K562 (cell line): ENCODE measurements at regions not wholly inside any gene's neighbourhood (a gene's known extent, or its start where the extent isn't known, plus 50 kb on each side); places are given as distances from the start of the nearest gene placed in this dataset.

Source experiments
- ATAC-seq: fragments of 200-7000 bp; cut with Tn5 transposase; 3 replicates; pipeline ENCODE4 v1.9.1; 2020; ENCODE audit warnings: moderate library complexity
- BruUV-seq: library from RNA; stranded (reverse); fragments of 400-500 nt; replicated peaks from 2 replicates; lab custom pipeline; 2021; lab: Mats Ljungman, UMichigan
- CTCF ChIA-PET: fragments of 300-600 bp; formaldehyde crosslinking; extraction: SDS; loops from one replicate; lab custom pipeline; 2021; ENCODE audit warnings: low intra/inter-chr PET ratio; lab: Yijun Ruan, JAX
- POLR2A ChIA-PET: fragments of 300-600, 350-650 bp; sonication (Branson Sonifier 250); formaldehyde crosslinking; extraction: SDS; loops from one replicate; lab custom pipeline; 2021; ENCODE audit warnings: antibody characterized with exemption, inconsistent platforms; lab: Yijun Ruan, JAX
- DNase-seq, 4 experiments: peaks; one replicate each; pipeline versions ENCODE4 v3.0.0 to v3.0.0-alpha.2; 2011 to 2018; ENCODE audit warnings: low spot score in 3 of 4, mixed read lengths in 3 of 4; ENCODE audit errors: extremely low read depth in 1 of 4
- FAIRE-seq: peaks from 2 replicates; lab custom pipeline; 2011; peaks lifted over from hg19 to GRCh38; lab: Jason Lieb, UNC
- H2AFZ ChIP-seq: 2 replicates; pipeline ENCODE4 v1.6.0; 2011; ENCODE audit warnings: low read depth, low read length, control low read depth, inconsistent platforms
- H3K27ac ChIP-seq: fragments of 200-600 bp; 3 replicates; pipeline ENCODE4 v1.8.0; 2011; ENCODE audit warnings: low read depth, mild to moderate bottlenecking, control low read depth, inconsistent platforms, low read length, moderate library complexity, mixed read lengths; ENCODE audit errors: extremely low read depth
- H3K27me3 ChIP-seq, 2 experiments: fragments of 300-600 bp in 1 of 2; 2 replicates in 1 of 2; 3 replicates in 1 of 2; pipeline versions ENCODE4 v1.6.0 to v1.8.0; 2011; ENCODE audit warnings: inconsistent platforms in 2 of 2, low read length in 2 of 2, mild to moderate bottlenecking in 1 of 2, mixed read lengths in 1 of 2, moderate library complexity in 1 of 2; ENCODE audit not compliant: control insufficient read depth in 2 of 2, insufficient read depth in 2 of 2
- H3K36me3 ChIP-seq: fragments of 300-600 bp; 3 replicates; pipeline ENCODE4 v1.8.0; 2011; ENCODE audit warnings: mild to moderate bottlenecking, low read length, inconsistent platforms; ENCODE audit not compliant: control insufficient read depth, insufficient read depth
- H3K4me1 ChIP-seq, 2 experiments: fragments of 200-600 bp in 1 of 2; replicated peaks in 1 of 2; 2 replicates in 1 of 2; 3 replicates in 1 of 2; pipeline versions ENCODE4 v1.5.1 to v1.8.0; 2011; ENCODE audit warnings: inconsistent platforms in 2 of 2, low read length in 2 of 2, mild to moderate bottlenecking in 1 of 2, mixed read lengths in 1 of 2, moderate library complexity in 1 of 2; ENCODE audit not compliant: control insufficient read depth in 2 of 2, insufficient read depth in 2 of 2
- H3K4me2 ChIP-seq: 2 replicates; pipeline ENCODE4 v1.6.1; 2011; ENCODE audit warnings: low read length, control low read depth, inconsistent platforms, mixed read lengths; ENCODE audit not compliant: insufficient read depth
- H3K4me3 ChIP-seq: fragments of 200-600 bp; sonication (generic), shearing (Covaris generic); 2 replicates; pipeline ENCODE4 v1.5.1; 2016; ENCODE audit warnings: control low read depth, inconsistent platforms
- H3K79me2 ChIP-seq: fragments of 200-600 bp; 3 replicates; pipeline ENCODE4 v1.8.0; 2011; ENCODE audit warnings: low read length, inconsistent platforms; ENCODE audit not compliant: control insufficient read depth, insufficient read depth
- H3K9ac ChIP-seq, 2 experiments: 2 replicates each; pipeline versions ENCODE4 v1.6.0 to v1.6.1; 2011; ENCODE audit warnings: low read depth in 2 of 2, low read length in 2 of 2, control low read depth in 1 of 2, inconsistent platforms in 1 of 2, mild to moderate bottlenecking in 1 of 2, mixed read lengths in 1 of 2; ENCODE audit not compliant: insufficient read depth in 1 of 2
- H3K9me1 ChIP-seq: one replicate; pipeline ENCODE4 v1.6.0; 2011; ENCODE audit warnings: inconsistent platforms, mild to moderate bottlenecking, low read length, moderate library complexity; ENCODE audit not compliant: control insufficient read depth, insufficient read depth
- H3K9me3 ChIP-seq: replicated peaks from 2 replicates; pipeline ENCODE4 v1.5.1; 2011; ENCODE audit warnings: low read depth, low read length, inconsistent platforms; ENCODE audit not compliant: control insufficient read depth, insufficient read depth
- H4K20me1 ChIP-seq: replicated peaks from 2 replicates; pipeline ENCODE4 v1.6.1; 2011; ENCODE audit warnings: low read length, inconsistent platforms, mixed read lengths; ENCODE audit not compliant: control insufficient read depth, insufficient read depth
- CREBBP ChIP-seq: IDR thresholded peaks from one replicate; pipeline ENCODE4 v1.6.1; 2012; ENCODE audit warnings: low read depth, mild to moderate bottlenecking, control low read depth, inconsistent platforms, low read length
- HLTF ChIP-seq: fragments of 450-650 bp; IDR thresholded peaks from 2 replicates; pipeline ENCODE4 v1.6.1; 2016
- HMG20B ChIP-seq: fragments of 250-450 bp; sonication (Bioruptor Pico); IDR thresholded peaks from 2 replicates; pipeline ENCODE4 v1.5.0; 2021; ENCODE audit warnings: mild to moderate bottlenecking
- NCOR1 ChIP-seq: fragments of 450-650 bp; IDR thresholded peaks from 2 replicates; pipeline ENCODE4 v1.6.1; 2016; ENCODE audit warnings: mild to moderate bottlenecking, moderate library complexity
- NR3C1 ChIP-seq: sonication (generic); formaldehyde crosslinking; IDR thresholded peaks from 2 replicates; pipeline ENCODE4 v1.8.1; 2022; ENCODE audit warnings: missing genetic modification reagents
- PHB2 ChIP-seq: fragments of 450-650 bp; IDR thresholded peaks from 2 replicates; pipeline ENCODE4 v1.6.1; 2017; ENCODE audit warnings: low read depth
- PHF8 ChIP-seq: fragments of 200-600 bp; sonication (generic); IDR thresholded peaks from 2 replicates; pipeline ENCODE4 v1.6.1; 2012; ENCODE audit warnings: mixed run types, mild to moderate bottlenecking, inconsistent platforms, low read length, moderate library complexity, borderline replicate concordance
- POLR2A ChIP-seq: fragments of 450-650 bp; conservative IDR thresholded peaks from 2 replicates; pipeline ENCODE4 v1.6.1; 2016
- POLR2G ChIP-seq: fragments of 200-400 bp; formaldehyde crosslinking; IDR thresholded peaks from 2 replicates; pipeline ENCODE4 v1.6.1; 2017; ENCODE audit warnings: low read depth, mild to moderate bottlenecking, antibody characterized with exemption, low read length, moderate library complexity
- RBM14 ChIP-seq: fragments of 200-400 bp; formaldehyde crosslinking; IDR thresholded peaks from 2 replicates; pipeline ENCODE4 v1.6.1; 2018; ENCODE audit warnings: low read depth, mild to moderate bottlenecking, low read length, moderate library complexity, borderline replicate concordance; ENCODE audit not compliant: insufficient read depth
- TAF1 ChIP-seq: IDR thresholded peaks from 2 replicates; pipeline ENCODE4 v1.6.1; 2011; ENCODE audit warnings: mild to moderate bottlenecking, low read length, moderate library complexity; ENCODE audit not compliant: insufficient read depth, control insufficient read depth, severe bottlenecking; ENCODE audit errors: extremely low read depth
- U2AF2 ChIP-seq: fragments of 200-400 bp; formaldehyde crosslinking; optimal IDR thresholded peaks from 2 replicates; pipeline ENCODE3; 2017; ENCODE audit warnings: low read depth, mild to moderate bottlenecking, low read length
- ZFPM2 ChIP-seq: fragments of 250-450 bp; sonication (Bioruptor Pico); IDR thresholded peaks from 2 replicates; pipeline ENCODE4 v1.5.1; 2022; ENCODE audit warnings: mild to moderate bottlenecking
- ZNF133 ChIP-seq: fragments of 250-450 bp; sonication (Bioruptor Pico); IDR thresholded peaks from 2 replicates; pipeline ENCODE4 v1.4.0; 2020; ENCODE audit warnings: mild to moderate bottlenecking
- ZNF175 ChIP-seq: fragments of 200-800 bp; sonication (Bioruptor generic); IDR thresholded peaks from 2 replicates; pipeline ENCODE4 v1.6.1; 2016; ENCODE audit warnings: low read depth, mild to moderate bottlenecking, missing genetic modification characterization, missing compliant biosample characterization
- ZNF23 ChIP-seq: fragments of 250-450 bp; sonication (Bioruptor Pico); IDR thresholded peaks from 2 replicates; pipeline ENCODE4 v1.4.0; 2020; ENCODE audit warnings: mild to moderate bottlenecking
- ZNF347 ChIP-seq: fragments of 450-650 bp; formaldehyde crosslinking; IDR thresholded peaks from 2 replicates; pipeline ENCODE4 v1.4.0; 2020; ENCODE audit warnings: low read depth, mild to moderate bottlenecking, moderate library complexity
- WGBS: fragments of 100-300 bp; shearing (Covaris generic); methylation state at CpG from one replicate; pipeline ENCODE4 v1.1.6; 2016; ENCODE audit warnings: low coverage, mixed read lengths; ENCODE audit not compliant: insufficient coverage; ENCODE audit errors: missing lambda C conversion rate; 5-methylcytosine and 5-hydroxymethylcytosine counted together
- in situ Hi-C: fragments of 300-500 bp; cut with MboI; formaldehyde crosslinking; loops from 4 replicates; pipeline ENCODE4 v1.15.0; 2018; ENCODE audit warnings: inconsistent platforms, mixed read lengths
- intact Hi-C: fragments of 100-400 bp; cut with micrococcal nuclease; formaldehyde crosslinking; loops from 2 replicates; pipeline ENCODE4 v1.14.2; 2022

- DNase-seq (no peak), FAIRE-seq (no peak), ATAC-seq (no peak)
- Histone ChIP-seq H3K9me3 (no peaks in the 10 kb centered on the region), H4K20me1 (no peaks in the 10 kb centered on the region), H3K36me3 (no peaks in the 10 kb centered on the region), H3K4me3 (no peak overlapping the region), H3K9me1 (no peaks in the 10 kb centered on the region), H3K27me3 (no peaks in the 10 kb centered on the region), H3K27ac (no peak overlapping the region), H3K4me2 (no peak overlapping the region), H3K9ac (no peak overlapping the region), H3K79me2 (no peaks in the 10 kb centered on the region), H2AFZ (no peak overlapping the region), H3K4me1 (no peaks in the 10 kb centered on the region)
- POLR2A ChIA-PET, result no interaction called here
- in situ Hi-C loops (no loop called here), intact Hi-C loops (no loop called here)
- TF ChIP-seq ZFPM2 (CRISPR knock-in tag) (no peak), TAF1 (no peak), ZNF347 (no peak), PHF8 (no peak), NR3C1 (CRISPR knock-in tag) (no peak), ZNF23 (CRISPR knock-in tag) (no peak), CREBBP (no peak), NCOR1 (no peak), U2AF2 (no peak), POLR2G (no peak), POLR2A (no peak), RBM14 (no peak), ZNF175 (CRISPR knock-in tag) (no peak), HLTF (no peak), HMG20B (no peak), ZNF133 (CRISPR knock-in tag) (no peak), PHB2 (no peak)
- WGBS, result no CpG with 5 or more reads among the region's 3 CpGs
- CTCF ChIA-PET, result no interaction called here
- no TSS peak for BruUV-seq
Measured at GRCh38 chr9:24931894-24932293, 386.2 kb upstream of the IZUMO3 start.
